GM12892 (cell line): ENCODE measurements at regions not wholly inside any gene's neighbourhood (a gene's known extent, or its start where the extent isn't known, plus 50 kb on each side); places are given as distances from the start of the nearest gene placed in this dataset.
"Not testable (repeated sequence)": the region's sequence is repeated elsewhere in the genome, so short reads cannot be mapped to it uniquely, and the experiment has no call there.

Experiments
- POLR2A ChIP-seq: IDR thresholded peaks from 2 replicates; pipeline ENCODE4 v1.6.1; 2011; ENCODE audit warnings: low read depth, low read length, control low read depth
- POLR2AphosphoS5 ChIP-seq: IDR thresholded peaks from 2 replicates; pipeline ENCODE4 v1.6.1; 2011; ENCODE audit warnings: low read depth, low read length, control low read depth
- TAF1 ChIP-seq: IDR thresholded peaks from 2 replicates; pipeline ENCODE4 v1.6.1; 2011; ENCODE audit warnings: low read depth, mild to moderate bottlenecking, control low read depth, low read length, borderline replicate concordance

DNA sequence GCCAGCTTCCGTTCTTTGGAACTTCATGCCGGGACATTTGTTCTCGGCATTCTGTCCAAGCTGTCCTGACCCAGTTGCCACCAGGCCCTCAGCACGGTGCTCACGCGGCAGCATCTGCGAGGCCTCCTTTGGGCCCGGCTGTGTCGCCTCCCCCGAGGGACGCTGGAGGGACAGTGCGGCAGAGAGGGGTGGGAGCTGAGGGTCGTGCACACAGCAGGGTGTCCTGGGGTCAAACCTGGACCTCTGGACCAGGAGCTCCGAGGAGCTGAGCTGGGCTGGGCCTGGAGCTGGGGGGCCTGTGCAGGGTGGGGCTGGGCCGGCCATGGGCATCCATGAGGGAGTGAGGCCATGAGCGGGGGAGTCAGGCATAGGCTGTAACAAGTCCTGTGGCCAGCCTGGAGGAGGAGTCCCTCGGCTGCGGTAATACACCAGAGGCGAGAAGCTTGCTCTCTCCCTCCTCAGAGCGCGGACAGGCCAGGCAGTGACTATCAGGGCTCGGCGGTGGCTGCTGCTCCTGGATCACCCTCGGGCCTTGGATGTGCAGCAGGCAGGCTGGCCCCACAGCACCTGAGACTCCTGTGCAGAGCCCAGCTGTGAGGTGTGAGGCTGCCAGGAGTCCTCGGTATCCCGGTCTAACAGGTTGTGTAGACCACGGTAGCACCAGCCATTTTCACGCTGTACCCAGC lies 130.2 kb downstream of the IGLL1 start:
- not testable (repeated sequence) for TF ChIP-seq TAF1, POLR2A, POLR2AphosphoS5
